ENCODE measurements at regions not wholly inside any gene's neighbourhood (a gene's known extent, or its start where the extent isn't known, plus 50 kb on each side); places are given as distances from the start of the nearest gene placed in this dataset.

- TF ChIP-seq POLR2AphosphoS5 (IDR thresholded peaks at IDR 0.05) (no peak), EP300 (IDR thresholded peaks at IDR 0.05) (no peak), POLR2A (IDR thresholded peaks at IDR 0.05) (no peak)
- TF ChIP-seq, protein P1, sequence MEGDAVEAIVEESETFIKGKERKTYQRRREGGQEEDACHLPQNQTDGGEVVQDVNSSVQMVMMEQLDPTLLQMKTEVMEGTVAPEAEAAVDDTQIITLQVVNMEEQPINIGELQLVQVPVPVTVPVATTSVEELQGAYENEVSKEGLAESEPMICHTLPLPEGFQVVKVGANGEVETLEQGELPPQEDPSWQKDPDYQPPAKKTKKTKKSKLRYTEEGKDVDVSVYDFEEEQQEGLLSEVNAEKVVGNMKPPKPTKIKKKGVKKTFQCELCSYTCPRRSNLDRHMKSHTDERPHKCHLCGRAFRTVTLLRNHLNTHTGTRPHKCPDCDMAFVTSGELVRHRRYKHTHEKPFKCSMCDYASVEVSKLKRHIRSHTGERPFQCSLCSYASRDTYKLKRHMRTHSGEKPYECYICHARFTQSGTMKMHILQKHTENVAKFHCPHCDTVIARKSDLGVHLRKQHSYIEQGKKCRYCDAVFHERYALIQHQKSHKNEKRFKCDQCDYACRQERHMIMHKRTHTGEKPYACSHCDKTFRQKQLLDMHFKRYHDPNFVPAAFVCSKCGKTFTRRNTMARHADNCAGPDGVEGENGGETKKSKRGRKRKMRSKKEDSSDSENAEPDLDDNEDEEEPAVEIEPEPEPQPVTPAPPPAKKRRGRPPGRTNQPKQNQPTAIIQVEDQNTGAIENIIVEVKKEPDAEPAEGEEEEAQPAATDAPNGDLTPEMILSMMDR (IDR thresholded peaks at IDR 0.05), result no peak
These were observed 259.2 kb upstream of the RMST start for GRCh38 chr12:97203408-97203807.

Measured in sigmoid colon (tissue), 4 donors.